OCI-LY1 (cell line): ENCODE measurements at regions not wholly inside any gene's neighbourhood (a gene's known extent, or its start where the extent isn't known, plus 50 kb on each side); places are given as distances from the start of the nearest gene placed in this dataset.

Source experiments
- CTCF ChIP-seq: fragments of 200-600 bp; sonication (generic), shearing (Covaris generic); IDR thresholded peaks from 2 replicates; pipeline ENCODE4 v1.5.1; 2017; ENCODE audit warnings: mild to moderate bottlenecking, antibody characterized with exemption, low read length, moderate library complexity, mixed read lengths
- EZH2 ChIP-seq: fragments of 200-600 bp; sonication (generic), shearing (Covaris generic); IDR thresholded peaks from 2 replicates; pipeline ENCODE4 v1.8.0; 2017; ENCODE audit warnings: borderline replicate concordance, mixed run types, mild to moderate bottlenecking, antibody characterized with exemption, low read length, moderate library complexity, mixed read lengths

- TF ChIP-seq CTCF (no peak), EZH2 (no peak)
Measured at GRCh38 chr13:55576389-55576788, 1564.3 kb upstream of the PRR20A start.
